Activated CD4-positive, alpha-beta T cell treated with anti-CD3 and anti-CD28 coated beads for 36 hours (primary cell): ENCODE measurements at regions not wholly inside any gene's neighbourhood (a gene's known extent, or its start where the extent isn't known, plus 50 kb on each side); places are given as distances from the start of the nearest gene placed in this dataset.

ENCODE experiments used
- ATAC-seq: fragments of 200-7000 bp; cut with Tn5 transposase; one replicate; pipeline ENCODE4 v1.10.0; 2021; ENCODE audit warnings: mild to moderate bottlenecking, moderate library complexity
- CTCF ChIA-PET: fragments of 350-600 bp; sonication (Branson Sonifier 250); formaldehyde crosslinking; loops from one replicate; lab custom pipeline; 2021; ENCODE audit warnings: antibody characterized with exemption; lab: Charles Lee
- POLR2A ChIA-PET: fragments of 350-600 bp; sonication (Branson Sonifier 250); formaldehyde crosslinking; loops from one replicate; lab custom pipeline; 2021; ENCODE audit warnings: antibody characterized with exemption, inconsistent platforms; lab: Charles Lee
- DNase-seq: peaks from one replicate; pipeline ENCODE4 v3.0.0-alpha.2; 2020
- H3K27ac Mint-ChIP-seq: one replicate; pipeline ENCODE4 v1.8.0; 2021; ENCODE audit warnings: mixed read lengths
- H3K27me3 Mint-ChIP-seq: one replicate; pipeline ENCODE4 v1.8.0; 2021; ENCODE audit warnings: mixed read lengths
- H3K36me3 Mint-ChIP-seq: one replicate; pipeline ENCODE4 v1.8.0; 2021; ENCODE audit warnings: low read depth, mixed read lengths
- H3K4me1 Mint-ChIP-seq: one replicate; pipeline ENCODE4 v1.8.0; 2021; ENCODE audit warnings: mixed read lengths
- H3K4me3 Mint-ChIP-seq: one replicate; pipeline ENCODE4 v1.8.0; 2021; ENCODE audit warnings: mild to moderate bottlenecking, moderate library complexity, mixed read lengths
- H3K9me3 Mint-ChIP-seq: one replicate; pipeline ENCODE4 v1.8.0; 2021; ENCODE audit warnings: low read depth, mixed read lengths
- intact Hi-C, 2 experiments: fragments of 100-400 bp; cut with DNase I in 1 of 2; cut with micrococcal nuclease in 1 of 2; formaldehyde crosslinking; loops; one replicate each; pipeline versions ENCODE4 v1.14.2 to v1.15.1; 2022 to 2024; cut with DNase I, micrococcal nuclease

DNA sequence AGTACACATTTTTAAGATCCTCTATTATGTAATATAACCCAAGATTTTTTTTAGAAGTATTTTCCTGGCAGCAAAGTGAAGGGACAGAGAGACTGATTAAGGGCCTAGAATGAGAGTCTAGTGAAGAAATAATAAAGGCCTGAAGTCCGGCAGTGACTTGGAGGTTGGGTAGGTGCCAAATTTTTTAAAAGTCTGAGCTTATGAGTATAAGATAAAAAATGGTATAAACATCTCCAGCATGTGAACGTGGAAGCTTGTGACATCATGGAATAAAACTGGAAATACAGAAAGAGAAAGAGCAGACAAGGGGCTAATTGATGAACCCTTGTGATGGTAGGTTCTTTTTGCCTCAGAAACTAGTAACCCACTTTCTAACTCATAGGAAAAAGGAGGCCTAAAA lies 174.6 kb downstream of the SUCLA2 start:
- ChIA-PET CTCF (no interaction called here), POLR2A (no interaction called here)
- DNase-seq, result no peak
- H3K27me3 Mint-ChIP-seq, result no peaks in the 10 kb centered on the region
- H3K4me1 Mint-ChIP-seq, result no peaks in the 10 kb centered on the region
- H3K9me3 Mint-ChIP-seq, result peaks cover 12% of the 10 kb centered on the region
- intact Hi-C loops, result no loop called here
- peaks cover 9% of the 10 kb centered on the region for H3K36me3 Mint-ChIP-seq
- no peak for ATAC-seq
- H3K4me3 Mint-ChIP-seq, result no peak overlapping the region
- no peak overlapping the region for H3K27ac Mint-ChIP-seq

DNA sequence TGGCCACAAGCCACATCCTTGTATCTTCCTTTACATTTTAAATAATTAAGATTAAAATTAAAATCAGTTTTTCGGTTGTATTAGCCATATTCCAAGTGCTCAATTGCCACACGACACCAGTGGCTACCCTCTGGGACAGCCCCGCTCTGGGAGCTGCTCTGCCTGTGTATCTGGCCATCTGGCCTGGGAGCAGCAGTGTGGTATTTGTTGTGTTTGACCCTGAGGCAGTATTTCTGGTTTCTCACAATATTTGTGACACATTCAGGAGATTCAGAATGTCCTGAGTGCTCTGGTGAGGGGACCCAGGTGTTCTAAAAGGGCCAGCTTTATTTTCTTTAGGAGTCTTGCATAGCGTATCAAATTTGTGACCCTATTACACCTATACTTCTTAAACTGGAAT lies 179.0 kb downstream of the SUCLA2 start:
- POLR2A ChIA-PET, result no interaction called here
- no peaks in the 10 kb centered on the region for H3K27me3 Mint-ChIP-seq
- H3K27ac Mint-ChIP-seq, result no peak overlapping the region
- DNase-seq, result no peak
- CTCF ChIA-PET, result no interaction called here
- intact Hi-C loops, result no loop called here
- peaks cover 12% of the 10 kb centered on the region for H3K9me3 Mint-ChIP-seq
- H3K4me3 Mint-ChIP-seq, result no peak overlapping the region
- H3K36me3 Mint-ChIP-seq, result peaks cover 9% of the 10 kb centered on the region
- H3K4me1 Mint-ChIP-seq, result no peaks in the 10 kb centered on the region
- ATAC-seq, result no peak

DNA sequence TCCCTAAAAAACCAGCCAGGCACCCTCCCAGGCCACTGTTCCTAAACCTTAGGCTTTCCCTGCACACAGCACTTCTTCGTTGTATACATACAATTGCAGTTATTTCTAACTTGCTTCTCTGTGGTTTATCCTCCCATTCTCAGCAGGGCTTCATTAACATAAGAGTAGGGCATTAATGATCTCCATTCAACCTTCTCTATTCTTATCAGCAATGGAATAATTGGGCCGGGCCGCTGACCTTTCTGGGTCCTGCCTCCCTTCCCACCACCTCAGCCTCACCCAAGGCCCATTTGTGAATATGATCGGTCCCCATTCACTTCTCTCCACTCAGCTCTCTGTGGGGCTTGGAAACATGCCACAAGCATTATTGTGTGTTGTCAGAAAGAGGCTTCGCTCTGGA lies 184.2 kb downstream of the SUCLA2 start:
- no peaks in the 10 kb centered on the region for H3K36me3 Mint-ChIP-seq
- no peak overlapping the region for H3K4me3 Mint-ChIP-seq
- no peaks in the 10 kb centered on the region for H3K4me1 Mint-ChIP-seq
- no peaks in the 10 kb centered on the region for H3K27me3 Mint-ChIP-seq
- CTCF ChIA-PET, result interaction anchor here (0.6 kb wide), 1 partner anchor 24 kb away, joined by 3 read pairs; no protein-coding TSS in a partner anchor
- intact Hi-C loops, result no loop called here
- no peaks in the 10 kb centered on the region for H3K9me3 Mint-ChIP-seq
- DNase-seq (no peak), ATAC-seq (no peak)
- POLR2A ChIA-PET, result no interaction called here
- no peak overlapping the region for H3K27ac Mint-ChIP-seq

DNA sequence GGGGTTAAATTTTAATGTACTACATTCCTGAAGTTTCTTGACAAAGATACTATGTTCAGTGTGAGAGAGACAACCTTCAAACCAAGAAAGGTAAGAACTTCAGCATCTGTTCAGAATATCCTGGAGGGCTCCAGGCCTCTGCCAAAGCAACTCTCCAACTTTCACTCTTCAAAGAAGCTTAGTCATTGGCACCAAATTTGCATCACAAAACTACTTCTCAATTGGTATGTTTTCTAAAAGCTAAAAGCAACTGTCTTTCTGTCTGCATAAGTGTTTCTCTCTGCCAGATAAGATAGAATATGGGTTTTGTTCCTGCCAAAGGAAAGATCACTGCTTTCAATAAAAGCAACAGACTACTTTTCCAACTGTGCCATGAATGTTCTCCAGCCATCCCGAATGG lies 187.4 kb downstream of the SUCLA2 start:
- intact Hi-C loops, result no loop called here
- POLR2A ChIA-PET, result interaction anchor here (0.7 kb wide), 1 partner anchor 9 kb away, joined by 4 read pairs; no protein-coding TSS in a partner anchor

DNA sequence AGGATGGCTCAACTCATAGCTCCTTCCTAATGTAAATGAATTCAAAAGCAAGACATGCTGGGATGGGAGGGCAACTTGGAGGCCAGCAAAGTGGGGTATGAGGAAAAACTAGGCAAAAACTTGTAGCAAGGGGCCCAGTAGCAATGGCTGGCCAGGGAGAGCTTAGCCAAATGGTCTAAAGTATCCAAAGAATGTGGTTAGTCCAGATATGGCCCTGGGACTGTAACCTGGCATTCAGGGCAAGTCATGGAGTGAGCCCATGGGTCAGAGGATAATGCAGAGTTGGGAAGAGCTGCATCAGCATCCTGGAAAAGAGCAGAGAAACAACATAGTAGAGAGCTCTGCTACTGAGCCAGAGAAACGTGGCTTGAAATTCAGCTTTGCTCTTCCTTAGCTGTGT lies 191.7 kb downstream of the SUCLA2 start:
- no peak overlapping the region for H3K27ac Mint-ChIP-seq
- H3K9me3 Mint-ChIP-seq, result no peaks in the 10 kb centered on the region
- no peaks in the 10 kb centered on the region for H3K4me1 Mint-ChIP-seq
- no peak for ATAC-seq
- no peaks in the 10 kb centered on the region for H3K36me3 Mint-ChIP-seq
- no peak overlapping the region for H3K4me3 Mint-ChIP-seq
- POLR2A ChIA-PET, result no interaction called here
- intact Hi-C loops, result no loop called here
- CTCF ChIA-PET, result no interaction called here
- DNase-seq, result no peak
- H3K27me3 Mint-ChIP-seq, result no peaks in the 10 kb centered on the region

More for the DNA sequence above, 187.4 kb downstream of the SUCLA2 start:
- no peak for ATAC-seq
- no peaks in the 10 kb centered on the region for H3K27me3 Mint-ChIP-seq
- no peak for DNase-seq
- no peak overlapping the region for H3K4me3 Mint-ChIP-seq
- H3K27ac Mint-ChIP-seq, result no peak overlapping the region
- no peaks in the 10 kb centered on the region for H3K4me1 Mint-ChIP-seq
- H3K36me3 Mint-ChIP-seq, result no peaks in the 10 kb centered on the region
- no peaks in the 10 kb centered on the region for H3K9me3 Mint-ChIP-seq
- CTCF ChIA-PET, result interaction anchor here (1.2 kb wide), 1 partner anchor 19 kb away, joined by 3 read pairs; no protein-coding TSS in a partner anchor

DNA sequence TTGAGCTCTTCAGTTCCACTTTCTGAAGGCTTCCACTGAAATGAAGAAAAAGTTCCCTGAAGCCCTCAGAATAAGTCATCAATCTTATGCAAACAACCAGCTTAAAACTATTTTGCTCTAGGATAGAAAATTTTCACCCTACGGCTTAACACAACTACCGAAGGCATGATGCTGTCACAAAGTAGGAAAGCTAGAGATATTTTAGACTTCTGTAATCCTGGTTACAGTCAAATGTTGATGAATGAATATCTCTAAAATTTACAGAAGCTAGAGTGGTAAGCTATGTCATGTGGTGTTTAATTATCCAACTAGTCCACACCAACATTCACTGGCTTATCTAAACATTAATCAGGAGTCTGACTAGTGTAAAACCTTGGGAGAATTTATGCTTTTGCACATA lies 197.9 kb downstream of the SUCLA2 start:
- Mint-ChIP-seq H3K27ac (no peak overlapping the region), H3K36me3 (no peaks in the 10 kb centered on the region), H3K4me1 (no peaks in the 10 kb centered on the region), H3K9me3 (no peaks in the 10 kb centered on the region), H3K27me3 (no peaks in the 10 kb centered on the region), H3K4me3 (no peak overlapping the region)
- no peak for DNase-seq
- POLR2A ChIA-PET, result no interaction called here
- CTCF ChIA-PET, result interaction anchor here (0.7 kb wide), 1 partner anchor 31 kb away, joined by 3 read pairs; no protein-coding TSS in a partner anchor
- intact Hi-C loops, result no loop called here
- no peak for ATAC-seq

DNA sequence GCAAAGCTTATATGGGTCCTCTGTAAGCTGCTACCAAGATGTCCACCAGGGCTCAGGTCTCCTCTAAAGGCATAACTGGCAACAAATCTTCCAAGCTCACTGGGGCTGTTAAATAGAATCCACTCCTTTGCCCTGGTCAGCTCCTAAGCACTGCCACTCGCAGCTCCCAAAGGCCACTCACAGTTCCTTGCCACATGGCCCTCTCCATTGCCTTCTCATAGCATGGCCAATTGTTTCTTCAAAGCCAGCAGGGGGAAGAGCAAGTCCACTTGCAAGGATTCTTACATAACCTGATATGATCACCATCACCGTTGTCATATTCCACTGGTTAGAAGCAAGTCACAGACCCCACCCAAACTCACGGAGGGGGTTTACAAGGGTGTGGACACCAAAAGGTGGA lies 199.5 kb downstream of the SUCLA2 start:
- CTCF ChIA-PET, result interaction anchor here (0.6 kb wide), 2 partner anchors 32 to 499 kb away, joined by 3 to 5 read pairs; no protein-coding TSS in a partner anchor
- POLR2A ChIA-PET, result no interaction called here
- H3K27me3 Mint-ChIP-seq, result peaks cover 1% of the 10 kb centered on the region

DNA sequence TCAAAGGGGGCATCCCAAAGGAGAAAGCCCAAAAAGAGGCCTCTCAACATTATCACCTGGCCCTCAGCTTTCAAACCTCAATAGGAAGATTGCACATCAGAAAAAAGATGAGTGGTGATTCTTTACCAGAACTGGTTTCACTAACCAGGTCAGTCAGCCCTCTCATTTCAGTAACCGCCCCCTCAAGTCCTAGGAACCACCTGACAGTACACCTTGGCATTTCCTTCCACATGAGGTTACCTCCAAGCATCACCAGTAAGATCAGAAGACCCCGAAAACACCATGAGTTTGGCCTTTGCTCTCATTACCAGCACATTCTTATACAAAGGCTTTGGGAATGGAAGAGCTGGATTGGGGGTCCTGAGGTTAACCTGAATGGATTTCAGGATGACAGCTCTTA lies 200.5 kb downstream of the SUCLA2 start:
- DNase-seq, result no peak

More for the DNA sequence above, 199.5 kb downstream of the SUCLA2 start:
- no peaks in the 10 kb centered on the region for H3K36me3 Mint-ChIP-seq
- H3K9me3 Mint-ChIP-seq, result no peaks in the 10 kb centered on the region
- no peak overlapping the region for H3K27ac Mint-ChIP-seq
- intact Hi-C loops, result no loop called here
- H3K4me1 Mint-ChIP-seq, result no peaks in the 10 kb centered on the region
- ATAC-seq (no peak), DNase-seq (no peak)
- H3K4me3 Mint-ChIP-seq, result no peak overlapping the region

DNA sequence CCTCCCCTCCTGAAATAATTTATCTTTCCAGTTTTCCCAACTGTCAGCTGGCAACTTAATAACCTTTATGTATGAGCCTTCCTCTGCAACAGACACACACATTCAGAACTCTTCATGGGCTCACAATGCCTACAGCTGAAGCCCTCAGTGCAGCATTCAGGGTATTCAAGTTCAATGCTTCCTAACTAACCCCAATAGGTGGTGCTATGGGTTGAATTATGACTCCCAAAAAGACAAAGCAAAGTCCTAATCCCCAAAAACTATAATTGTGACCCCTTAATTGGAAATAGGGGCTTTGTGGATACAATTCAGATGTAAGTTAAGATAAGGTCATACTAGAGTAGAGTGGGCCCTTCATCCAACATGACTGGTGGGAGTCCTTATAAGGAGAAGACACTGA lies 202.2 kb downstream of the SUCLA2 start:
- peaks cover 1% of the 10 kb centered on the region for H3K27me3 Mint-ChIP-seq
- no peaks in the 10 kb centered on the region for H3K9me3 Mint-ChIP-seq
- POLR2A ChIA-PET, result no interaction called here
- H3K4me1 Mint-ChIP-seq, result no peaks in the 10 kb centered on the region
- ATAC-seq, result no peak
- CTCF ChIA-PET, result interaction anchor here (0.6 kb wide), 1 partner anchor 604 kb away, joined by 3 read pairs; no protein-coding TSS in a partner anchor
- no peak overlapping the region for H3K27ac Mint-ChIP-seq
- DNase-seq, result no peak
- no peak overlapping the region for H3K4me3 Mint-ChIP-seq
- no peaks in the 10 kb centered on the region for H3K36me3 Mint-ChIP-seq
- intact Hi-C loops, result loop anchor here in 1 of 2 experiments (5.0 to 10.0 kb wide), 2 partner anchors 296 to 968 kb away; partner anchors contain the start of gene MED4

More for the DNA sequence above, 200.5 kb downstream of the SUCLA2 start:
- Mint-ChIP-seq H3K27ac (no peak overlapping the region), H3K27me3 (peaks cover 1% of the 10 kb centered on the region), H3K36me3 (no peaks in the 10 kb centered on the region), H3K9me3 (no peaks in the 10 kb centered on the region), H3K4me3 (no peak overlapping the region), H3K4me1 (no peaks in the 10 kb centered on the region)
- ChIA-PET POLR2A (no interaction called here), CTCF (interaction anchor here (0.8 kb wide), 1 partner anchor 260 kb away, joined by 3 read pairs; no protein-coding TSS in a partner anchor)
- intact Hi-C loops, result no loop called here
- ATAC-seq, result no peak

DNA sequence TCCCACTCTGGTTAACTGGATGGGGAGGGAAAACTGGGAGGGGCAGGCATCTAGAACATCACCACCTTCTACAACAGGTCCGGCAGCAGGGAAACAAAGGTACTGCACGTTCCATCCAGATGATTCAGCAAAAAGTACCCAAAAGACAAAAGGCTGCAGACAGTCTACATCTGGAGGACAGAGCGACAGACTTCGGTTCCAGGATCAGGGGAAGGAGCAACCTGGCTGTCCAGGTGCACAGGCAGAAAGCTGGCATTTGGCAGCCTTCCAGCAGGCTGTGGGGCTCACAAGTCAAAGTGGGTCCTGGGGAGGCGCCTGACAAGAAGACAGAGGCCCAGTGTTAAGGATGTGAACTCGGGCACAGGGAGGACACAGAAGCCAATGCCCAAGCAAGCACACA lies 202.9 kb downstream of the SUCLA2 start:
- Mint-ChIP-seq H3K27ac (no peak overlapping the region), H3K9me3 (no peaks in the 10 kb centered on the region), H3K4me1 (no peaks in the 10 kb centered on the region), H3K4me3 (no peak overlapping the region), H3K27me3 (peaks cover 1% of the 10 kb centered on the region), H3K36me3 (no peaks in the 10 kb centered on the region)
- DNase-seq (no peak), ATAC-seq (no peak)
- CTCF ChIA-PET, result interaction anchor here (0.6 kb wide), 2 partner anchors 239 to 604 kb away, joined by 3 read pairs; partner anchors contain the start of gene NUDT15
- POLR2A ChIA-PET, result no interaction called here
- intact Hi-C loops, result loop anchor here in 1 of 2 experiments (5.0 to 10.0 kb wide), 2 partner anchors 297 to 969 kb away; partner anchors contain the start of gene MED4

DNA sequence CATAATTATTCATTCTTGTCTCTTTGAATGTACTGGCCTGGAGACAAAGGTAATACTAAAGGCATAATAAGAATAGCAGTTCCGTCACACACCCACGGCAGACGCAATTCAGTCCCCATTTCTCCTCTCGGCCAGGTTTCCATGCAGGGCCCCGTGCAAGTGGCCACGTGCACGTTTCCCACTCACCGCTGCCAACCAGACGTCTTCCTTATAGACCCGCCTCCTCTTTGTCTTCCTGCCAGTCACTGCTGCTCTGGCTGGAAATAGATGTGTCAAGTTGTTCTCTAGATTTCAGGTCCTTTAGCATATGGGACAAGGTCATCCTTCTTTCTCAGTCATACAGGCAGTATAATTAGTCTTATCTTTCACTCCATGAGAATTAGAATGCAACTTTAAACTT lies 204.3 kb downstream of the SUCLA2 start:
- intact Hi-C loops, result loop anchor here in 1 of 2 experiments (5.0 to 10.0 kb wide), 2 partner anchors 298 to 970 kb away; partner anchors contain the start of gene MED4

DNA sequence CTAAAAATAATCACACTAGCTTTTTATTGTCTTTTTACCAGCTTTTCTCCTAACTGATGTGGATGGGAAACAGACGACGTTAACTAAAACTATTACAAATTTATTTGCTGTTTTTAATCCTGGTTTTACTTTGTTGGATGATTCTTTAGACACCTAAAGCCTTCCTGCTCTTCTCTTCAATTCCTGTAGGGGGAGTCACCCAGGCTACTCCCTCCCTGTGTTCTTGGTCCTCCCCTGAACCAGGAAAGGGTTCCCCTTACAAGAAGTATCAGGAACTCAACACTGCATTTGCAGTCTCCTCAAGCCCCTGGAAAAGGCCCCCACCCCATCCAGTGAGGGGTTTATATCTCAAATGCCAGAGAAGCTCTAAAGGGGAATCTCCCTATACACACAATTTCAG lies 206.1 kb downstream of the SUCLA2 start:
- Mint-ChIP-seq H3K4me3 (no peak overlapping the region), H3K4me1 (no peaks in the 10 kb centered on the region), H3K9me3 (peaks cover 13% of the 10 kb centered on the region), H3K27me3 (peaks cover 3% of the 10 kb centered on the region), H3K36me3 (no peaks in the 10 kb centered on the region), H3K27ac (no peak overlapping the region)
- ChIA-PET POLR2A (no interaction called here), CTCF (interaction anchor here (0.6 kb wide), 1 partner anchor 19 kb away, joined by 3 read pairs; no protein-coding TSS in a partner anchor)
- DNase-seq (no peak), ATAC-seq (no peak)
- intact Hi-C loops, result loop anchor here in 1 of 2 experiments (5.0 to 10.0 kb wide), 2 partner anchors 300 to 972 kb away; partner anchors contain the start of gene MED4

More for the DNA sequence above, 204.3 kb downstream of the SUCLA2 start:
- H3K27ac Mint-ChIP-seq, result no peak overlapping the region
- peaks cover 2% of the 10 kb centered on the region for H3K9me3 Mint-ChIP-seq
- no peaks in the 10 kb centered on the region for H3K4me1 Mint-ChIP-seq
- H3K27me3 Mint-ChIP-seq, result peaks cover 3% of the 10 kb centered on the region
- CTCF ChIA-PET, result no interaction called here
- H3K4me3 Mint-ChIP-seq, result no peak overlapping the region
- no peak for ATAC-seq
- POLR2A ChIA-PET, result no interaction called here
- no peak for DNase-seq
- H3K36me3 Mint-ChIP-seq, result no peaks in the 10 kb centered on the region
